Neural cell (in vitro differentiated cells): ENCODE measurements at regions not wholly inside any gene's neighbourhood (a gene's known extent, or its start where the extent isn't known, plus 50 kb on each side); places are given as distances from the start of the nearest gene placed in this dataset.

Source experiments
- H2AFZ ChIP-seq: fragments of 200-600, 300-800 bp; sonication (generic), shearing (Covaris generic); 2 replicates; pipeline ENCODE4 v1.6.0; 2014; ENCODE audit warnings: low read depth, mild to moderate bottlenecking, antibody characterized with exemption, low read length, moderate library complexity
- H3F3A ChIP-seq: fragments of 200-600 bp; shearing (Covaris generic); 2 replicates; pipeline ENCODE4 v1.6.1; 2016; ENCODE audit warnings: mild to moderate bottlenecking, moderate library complexity, mixed read lengths, antibody characterized with exemption, low read length; ENCODE audit not compliant: insufficient read depth, poor library complexity, severe bottlenecking
- H3K27ac ChIP-seq: fragments of 200-600, 300-800 bp; sonication (generic), shearing (Covaris generic); 2 replicates; pipeline ENCODE4 v1.5.1; 2014; ENCODE audit warnings: mild to moderate bottlenecking, low read length, moderate library complexity
- H3K27me3 ChIP-seq: fragments of 300-800, 200-600 bp; sonication (generic), shearing (Covaris generic); 2 replicates; pipeline ENCODE4 v1.6.0; 2014; ENCODE audit warnings: mild to moderate bottlenecking, low read depth, low read length, moderate library complexity; ENCODE audit not compliant: insufficient read depth
- H3K36me3 ChIP-seq: fragments of 300-800, 200-600 bp; sonication (generic), shearing (Covaris generic); 2 replicates; pipeline ENCODE4 v1.5.1; 2014; ENCODE audit warnings: mild to moderate bottlenecking, antibody characterized with exemption, low read length, moderate library complexity; ENCODE audit not compliant: insufficient read depth
- H3K4me2 ChIP-seq: fragments of 300-800, 200-600 bp; sonication (generic), shearing (Covaris generic); 2 replicates; pipeline ENCODE4 v1.6.0; 2014; ENCODE audit warnings: mild to moderate bottlenecking, low read length
- H3K4me3 ChIP-seq: fragments of 300-800, 200-600 bp; sonication (generic), shearing (Covaris generic); 2 replicates; pipeline ENCODE4 v1.5.1; 2014; ENCODE audit warnings: mild to moderate bottlenecking, low read length, moderate library complexity
- H3K79me2 ChIP-seq: fragments of 200-600 bp; shearing (Covaris generic); replicated peaks from 2 replicates; pipeline ENCODE4 v1.6.0; 2014; ENCODE audit warnings: mild to moderate bottlenecking, low read length, moderate library complexity; ENCODE audit not compliant: insufficient read depth
- H3K9ac ChIP-seq: fragments of 300-800, 200-600 bp; sonication (generic), shearing (Covaris generic); 2 replicates; pipeline ENCODE4 v1.6.1; 2016; ENCODE audit warnings: mild to moderate bottlenecking, low read length, mixed read lengths
- H3K9me2 ChIP-seq: fragments of 200-600 bp; shearing (Covaris generic); 2 replicates; pipeline ENCODE4 v1.6.1; 2016; ENCODE audit warnings: mild to moderate bottlenecking, low read length, mixed read lengths; ENCODE audit not compliant: insufficient read depth
- H3K9me3 ChIP-seq: fragments of 200-600, 300-800 bp; sonication (generic), shearing (Covaris generic); 2 replicates; pipeline ENCODE4 v1.6.1; 2016; ENCODE audit warnings: mild to moderate bottlenecking, mixed run types, low read length, moderate library complexity, mixed read lengths
- H4K20me1 ChIP-seq: fragments of 200-600 bp; shearing (Covaris generic); 2 replicates; pipeline ENCODE4 v1.6.1; 2016; ENCODE audit warnings: mild to moderate bottlenecking, mixed run types; ENCODE audit not compliant: insufficient read depth
- EP300 ChIP-seq: fragments of 450-650 bp; conservative IDR thresholded peaks from 2 replicates; pipeline ENCODE4 v1.6.1; 2014; ENCODE audit warnings: antibody characterized with exemption, mild to moderate bottlenecking, moderate library complexity; ENCODE audit not compliant: poor library complexity, severe bottlenecking
- EZH2 ChIP-seq: fragments of 200-600, 300-800 bp; shearing (Covaris generic), sonication (generic); IDR thresholded peaks from 2 replicates; pipeline ENCODE4 v1.6.1; 2014; ENCODE audit warnings: antibody characterized with exemption, low read length, borderline replicate concordance, mild to moderate bottlenecking; ENCODE audit not compliant: insufficient read depth, poor library complexity, severe bottlenecking
- MXI1 ChIP-seq: fragments of 450-650 bp; conservative IDR thresholded peaks from 2 replicates; pipeline ENCODE4 v1.6.1; 2014; ENCODE audit warnings: antibody characterized with exemption, mild to moderate bottlenecking; ENCODE audit not compliant: poor library complexity, severe bottlenecking
- POLR2AphosphoS5 ChIP-seq: IDR thresholded peaks from 2 replicates; pipeline ENCODE4 v1.6.1; 2012
- RAD21 ChIP-seq: fragments of 450-650 bp; conservative IDR thresholded peaks from 2 replicates; pipeline ENCODE4 v1.6.1; 2014; ENCODE audit warnings: antibody characterized with exemption, mild to moderate bottlenecking, moderate library complexity
- SMC3 ChIP-seq: fragments of 450-650 bp; conservative IDR thresholded peaks from 2 replicates; pipeline ENCODE4 v1.6.1; 2014; ENCODE audit warnings: antibody characterized with exemption, mild to moderate bottlenecking, moderate library complexity; ENCODE audit not compliant: poor library complexity
- TAF1 ChIP-seq: IDR thresholded peaks from 2 replicates; pipeline ENCODE4 v1.6.1; 2012; ENCODE audit warnings: low read depth
- TF ChIP-seq, protein P1 (sequence below): IDR thresholded peaks from 2 replicates; pipeline ENCODE4 v1.6.1; 2012; ENCODE audit warnings: borderline replicate concordance
- TF ChIP-seq, protein P2 (sequence below): fragments of 450-650 bp; IDR thresholded peaks from 2 replicates; pipeline ENCODE4 v1.5.1; 2014; ENCODE audit warnings: antibody characterized with exemption, mild to moderate bottlenecking, moderate library complexity; ENCODE audit not compliant: poor library complexity, severe bottlenecking

DNA sequence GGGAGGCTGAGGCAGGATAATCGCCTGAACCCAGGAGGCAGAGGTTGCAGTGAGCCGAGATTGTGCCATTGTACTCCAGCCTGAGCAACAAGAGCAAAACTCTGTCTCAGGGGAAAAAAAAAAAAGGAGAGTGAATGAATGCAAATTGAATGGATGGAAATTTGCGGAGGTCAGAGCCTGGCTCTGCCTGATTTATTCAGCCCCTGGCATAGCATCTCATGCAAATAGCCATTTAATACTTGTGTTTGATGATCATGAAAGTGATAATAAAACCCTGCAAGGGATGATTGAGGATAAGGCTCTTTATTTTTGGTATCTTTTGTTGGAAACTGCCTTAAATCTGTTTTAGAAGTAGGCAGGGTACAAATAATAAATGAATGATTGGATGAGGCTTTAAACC, 133.0 kb upstream of the SEMA6D start:
- TF ChIP-seq, protein P1, sequence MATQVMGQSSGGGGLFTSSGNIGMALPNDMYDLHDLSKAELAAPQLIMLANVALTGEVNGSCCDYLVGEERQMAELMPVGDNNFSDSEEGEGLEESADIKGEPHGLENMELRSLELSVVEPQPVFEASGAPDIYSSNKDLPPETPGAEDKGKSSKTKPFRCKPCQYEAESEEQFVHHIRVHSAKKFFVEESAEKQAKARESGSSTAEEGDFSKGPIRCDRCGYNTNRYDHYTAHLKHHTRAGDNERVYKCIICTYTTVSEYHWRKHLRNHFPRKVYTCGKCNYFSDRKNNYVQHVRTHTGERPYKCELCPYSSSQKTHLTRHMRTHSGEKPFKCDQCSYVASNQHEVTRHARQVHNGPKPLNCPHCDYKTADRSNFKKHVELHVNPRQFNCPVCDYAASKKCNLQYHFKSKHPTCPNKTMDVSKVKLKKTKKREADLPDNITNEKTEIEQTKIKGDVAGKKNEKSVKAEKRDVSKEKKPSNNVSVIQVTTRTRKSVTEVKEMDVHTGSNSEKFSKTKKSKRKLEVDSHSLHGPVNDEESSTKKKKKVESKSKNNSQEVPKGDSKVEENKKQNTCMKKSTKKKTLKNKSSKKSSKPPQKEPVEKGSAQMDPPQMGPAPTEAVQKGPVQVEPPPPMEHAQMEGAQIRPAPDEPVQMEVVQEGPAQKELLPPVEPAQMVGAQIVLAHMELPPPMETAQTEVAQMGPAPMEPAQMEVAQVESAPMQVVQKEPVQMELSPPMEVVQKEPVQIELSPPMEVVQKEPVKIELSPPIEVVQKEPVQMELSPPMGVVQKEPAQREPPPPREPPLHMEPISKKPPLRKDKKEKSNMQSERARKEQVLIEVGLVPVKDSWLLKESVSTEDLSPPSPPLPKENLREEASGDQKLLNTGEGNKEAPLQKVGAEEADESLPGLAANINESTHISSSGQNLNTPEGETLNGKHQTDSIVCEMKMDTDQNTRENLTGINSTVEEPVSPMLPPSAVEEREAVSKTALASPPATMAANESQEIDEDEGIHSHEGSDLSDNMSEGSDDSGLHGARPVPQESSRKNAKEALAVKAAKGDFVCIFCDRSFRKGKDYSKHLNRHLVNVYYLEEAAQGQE, result no peak
- no peak for TF ChIP-seq EP300
- TF ChIP-seq, protein P2, sequence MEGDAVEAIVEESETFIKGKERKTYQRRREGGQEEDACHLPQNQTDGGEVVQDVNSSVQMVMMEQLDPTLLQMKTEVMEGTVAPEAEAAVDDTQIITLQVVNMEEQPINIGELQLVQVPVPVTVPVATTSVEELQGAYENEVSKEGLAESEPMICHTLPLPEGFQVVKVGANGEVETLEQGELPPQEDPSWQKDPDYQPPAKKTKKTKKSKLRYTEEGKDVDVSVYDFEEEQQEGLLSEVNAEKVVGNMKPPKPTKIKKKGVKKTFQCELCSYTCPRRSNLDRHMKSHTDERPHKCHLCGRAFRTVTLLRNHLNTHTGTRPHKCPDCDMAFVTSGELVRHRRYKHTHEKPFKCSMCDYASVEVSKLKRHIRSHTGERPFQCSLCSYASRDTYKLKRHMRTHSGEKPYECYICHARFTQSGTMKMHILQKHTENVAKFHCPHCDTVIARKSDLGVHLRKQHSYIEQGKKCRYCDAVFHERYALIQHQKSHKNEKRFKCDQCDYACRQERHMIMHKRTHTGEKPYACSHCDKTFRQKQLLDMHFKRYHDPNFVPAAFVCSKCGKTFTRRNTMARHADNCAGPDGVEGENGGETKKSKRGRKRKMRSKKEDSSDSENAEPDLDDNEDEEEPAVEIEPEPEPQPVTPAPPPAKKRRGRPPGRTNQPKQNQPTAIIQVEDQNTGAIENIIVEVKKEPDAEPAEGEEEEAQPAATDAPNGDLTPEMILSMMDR, result no peak
- TF ChIP-seq MXI1, result no peak
- no peak for TF ChIP-seq SMC3
- no peak for TF ChIP-seq TAF1
- TF ChIP-seq POLR2AphosphoS5, result no peak
- no peak for TF ChIP-seq EZH2
- no peak for TF ChIP-seq RAD21
- H3K36me3 ChIP-seq, result no peaks in the 10 kb centered on the region
- H3K9me3 ChIP-seq, result no peaks in the 10 kb centered on the region
- no peaks in the 10 kb centered on the region for H3K9me2 ChIP-seq
- no peaks in the 10 kb centered on the region for H3K27me3 ChIP-seq
- H3K4me3 ChIP-seq, result no peak overlapping the region
- no peak overlapping the region for H3K27ac ChIP-seq
- H4K20me1 ChIP-seq, result no peaks in the 10 kb centered on the region
- no peak overlapping the region for H2AFZ ChIP-seq
- H3F3A ChIP-seq, result no peaks in the 10 kb centered on the region
- H3K9ac ChIP-seq, result no peak overlapping the region
- H3K79me2 ChIP-seq, result no peaks in the 10 kb centered on the region
- H3K4me2 ChIP-seq, result no peak overlapping the region

DNA sequence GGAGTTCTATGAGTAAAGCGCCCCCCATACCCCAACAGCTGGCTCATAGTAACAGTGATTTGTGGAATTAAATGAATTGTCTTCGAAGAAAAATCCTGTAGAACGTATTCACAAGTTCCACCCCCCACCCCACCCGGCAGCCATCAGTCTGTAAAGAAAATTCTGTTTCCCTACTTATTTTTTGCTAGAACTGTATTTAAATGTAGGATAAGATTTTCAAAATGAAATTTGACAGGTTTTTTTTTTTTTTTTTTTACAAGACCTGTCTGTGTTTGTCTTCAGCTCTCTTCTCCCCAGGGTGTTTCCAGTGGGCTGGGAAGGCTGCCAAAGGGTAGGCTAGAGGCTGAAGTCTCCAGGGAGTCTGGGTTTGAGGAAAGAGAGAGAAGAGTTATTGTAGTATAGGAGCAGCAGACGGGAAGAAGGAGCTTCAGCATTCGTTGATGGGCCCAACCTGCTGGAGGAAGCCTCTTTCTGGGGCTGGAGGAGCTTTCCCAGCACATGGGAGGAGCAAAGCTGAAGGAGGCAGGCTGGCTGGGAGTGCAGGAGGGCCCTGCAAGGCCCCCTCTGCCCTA, 130.6 kb upstream of the SEMA6D start:
- H3K9me2 ChIP-seq, result no peaks in the 10 kb centered on the region
- no peak overlapping the region for H3K4me3 ChIP-seq
- H2AFZ ChIP-seq, result no peak overlapping the region
- H3K27ac ChIP-seq, result no peak overlapping the region
- H3K79me2 ChIP-seq, result no peaks in the 10 kb centered on the region
- H3F3A ChIP-seq, result no peaks in the 10 kb centered on the region
- H4K20me1 ChIP-seq, result no peaks in the 10 kb centered on the region
- H3K4me2 ChIP-seq, result no peak overlapping the region
- H3K36me3 ChIP-seq, result no peaks in the 10 kb centered on the region
- no peaks in the 10 kb centered on the region for H3K27me3 ChIP-seq
- TF ChIP-seq, protein P1, result no peak
- TF ChIP-seq EZH2 (no peak), TAF1 (no peak), SMC3 (no peak), POLR2AphosphoS5 (no peak), EP300 (no peak), RAD21 (no peak), MXI1 (no peak)
- TF ChIP-seq, protein P2, result no peak
- no peaks in the 10 kb centered on the region for H3K9me3 ChIP-seq
- no peak overlapping the region for H3K9ac ChIP-seq
